ENCODE measurements at regions not wholly inside any gene's neighbourhood (a gene's known extent, or its start where the extent isn't known, plus 50 kb on each side); places are given as distances from the start of the nearest gene placed in this dataset.

GRCh38 chr1:105000793-105001192 lies 1251.1 kb downstream of the AMY1C start:
- DNase-seq (ENCODE audit: low read depth): peak; percentile 10
- no peak overlapping the region for H3K4me3 ChIP-seq (ENCODE audit: low read depth, low read length)
- TF ChIP-seq CTCF (IDR thresholded peaks at IDR 0.05; ENCODE audit: insufficient read depth, low read depth, low read length, missing control alignments): no peak

- no peak for TF ChIP-seq CTCF (IDR thresholded peaks at IDR 0.05; ENCODE audit: insufficient read depth, low read depth, low read length, missing control alignments)
- H3K4me3 ChIP-seq (ENCODE audit: low read depth, low read length): no peak overlapping the region
- DNase-seq (ENCODE audit: low read depth): no peak
Observed at GRCh38 chr1:105004515-105004914, 1254.8 kb downstream of the AMY1C start.

- no peak for DNase-seq (ENCODE audit: low read depth)
- TF ChIP-seq CTCF (IDR thresholded peaks at IDR 0.05; ENCODE audit: insufficient read depth, low read depth, low read length, missing control alignments): no peak
- no peak overlapping the region for H3K4me3 ChIP-seq (ENCODE audit: low read depth, low read length)
Observed at GRCh38 chr1:105005594-105006195, 1256.0 kb downstream of the AMY1C start.

GRCh38 chr1:105017587-105017986 lies 1267.9 kb downstream of the AMY1C start:
- no peak overlapping the region for H3K4me3 ChIP-seq (ENCODE audit: low read depth, low read length)
- DNase-seq (ENCODE audit: low read depth): no peak
- no peak for TF ChIP-seq CTCF (IDR thresholded peaks at IDR 0.05; ENCODE audit: insufficient read depth, low read depth, low read length, missing control alignments)

- TF ChIP-seq CTCF (IDR thresholded peaks at IDR 0.05; ENCODE audit: insufficient read depth, low read depth, low read length, missing control alignments): no peak
- DNase-seq (ENCODE audit: low read depth): no peak
- H3K4me3 ChIP-seq (ENCODE audit: low read depth, low read length): no peak overlapping the region
Observed at GRCh38 chr1:105023719-105024118, 1274.0 kb downstream of the AMY1C start.

- DNase-seq (ENCODE audit: low read depth): peak; percentile 43
- no peak overlapping the region for H3K4me3 ChIP-seq (ENCODE audit: low read depth, low read length)
- peak; percentile 17 for TF ChIP-seq CTCF (IDR thresholded peaks at IDR 0.05; ENCODE audit: insufficient read depth, low read depth, low read length, missing control alignments)
Observed at GRCh38 chr1:105027838-105028471, 1278.3 kb downstream of the AMY1C start.

GRCh38 chr1:105072446-105072845 lies 1322.7 kb downstream of the AMY1C start:
- no peak for TF ChIP-seq CTCF (IDR thresholded peaks at IDR 0.05; ENCODE audit: insufficient read depth, low read depth, low read length, missing control alignments)
- DNase-seq (ENCODE audit: low read depth): no peak
- H3K4me3 ChIP-seq (ENCODE audit: low read depth, low read length): no peak overlapping the region

All from GM12865 (cell line).